H9 (cell line): ENCODE measurements at regions not wholly inside any gene's neighbourhood (a gene's known extent, or its start where the extent isn't known, plus 50 kb on each side); places are given as distances from the start of the nearest gene placed in this dataset.

Source experiments
- DNase-seq: peaks from one replicate; pipeline ENCODE4 v3.0.0-alpha.2; 2017
- H2AFZ ChIP-seq: one replicate; pipeline ENCODE4 v1.6.1; 2013; ENCODE audit warnings: mild to moderate bottlenecking, low read length, control low read depth, moderate library complexity
- H2AK5ac ChIP-seq: 2 replicates; pipeline ENCODE4 v1.6.1; 2013; ENCODE audit warnings: low read length, control low read depth, mixed read lengths; ENCODE audit not compliant: insufficient read length
- H2BK120ac ChIP-seq: one replicate; pipeline ENCODE4 v1.6.1; 2013; ENCODE audit warnings: low read depth, mild to moderate bottlenecking, low read length, control low read depth, inconsistent platforms; ENCODE audit not compliant: poor library complexity, severe bottlenecking
- H2BK12ac ChIP-seq: 2 replicates; pipeline ENCODE4 v1.6.1; 2013; ENCODE audit warnings: low read length, control low read depth, mixed read lengths, low read depth; ENCODE audit not compliant: insufficient read length
- H2BK15ac ChIP-seq: 2 replicates; pipeline ENCODE4 v1.6.1; 2013; ENCODE audit warnings: low read depth, low read length, control low read depth
- H2BK20ac ChIP-seq: one replicate; pipeline ENCODE4 v1.6.1; 2013; ENCODE audit warnings: low read depth, mild to moderate bottlenecking, low read length, control low read depth, inconsistent platforms; ENCODE audit not compliant: poor library complexity, severe bottlenecking
- H2BK5ac ChIP-seq: 2 replicates; pipeline ENCODE4 v1.6.1; 2013; ENCODE audit warnings: low read length, control low read depth, mixed read lengths; ENCODE audit not compliant: insufficient read length
- H3K14ac ChIP-seq: 2 replicates; pipeline ENCODE4 v1.6.1; 2013; ENCODE audit warnings: low read length, control low read depth; ENCODE audit not compliant: insufficient read depth
- H3K18ac ChIP-seq: 2 replicates; pipeline ENCODE4 v1.6.1; 2013; ENCODE audit warnings: low read depth, mild to moderate bottlenecking, mixed read lengths, low read length, control low read depth; ENCODE audit not compliant: insufficient read length
- H3K23ac ChIP-seq: 2 replicates; pipeline ENCODE4 v1.6.1; 2013; ENCODE audit warnings: low read length, control low read depth, mixed read lengths, low read depth; ENCODE audit not compliant: insufficient read length
- H3K23me2 ChIP-seq: 2 replicates; pipeline ENCODE4 v1.6.1; 2013; ENCODE audit warnings: low read depth, mild to moderate bottlenecking, mixed read lengths, low read length, control low read depth; ENCODE audit not compliant: insufficient read length, poor library complexity, severe bottlenecking
- H3K27ac ChIP-seq: 2 replicates; pipeline ENCODE4 v1.5.1; 2013; ENCODE audit warnings: low read length, control low read depth, mixed read lengths, low read depth; ENCODE audit not compliant: insufficient read length
- H3K27me3 ChIP-seq: 2 replicates; pipeline ENCODE4 v1.6.1; 2013; ENCODE audit warnings: low read length, control low read depth, inconsistent platforms; ENCODE audit not compliant: insufficient read depth
- H3K4ac ChIP-seq: 2 replicates; pipeline ENCODE4 v1.6.1; 2013; ENCODE audit warnings: low read depth, mild to moderate bottlenecking, control low read depth, inconsistent platforms, low read length, moderate library complexity
- H3K4me1 ChIP-seq: 2 replicates; pipeline ENCODE4 v1.6.1; 2013; ENCODE audit warnings: low read length, control low read depth, inconsistent platforms; ENCODE audit not compliant: insufficient read depth
- H3K4me2 ChIP-seq: 2 replicates; pipeline ENCODE4 v1.6.1; 2013; ENCODE audit warnings: low read length, control low read depth, mixed read lengths; ENCODE audit not compliant: insufficient read length, insufficient read depth
- H3K56ac ChIP-seq: 2 replicates; pipeline ENCODE4 v1.6.1; 2013; ENCODE audit warnings: low read depth, mild to moderate bottlenecking, mixed read lengths, low read length, control low read depth; ENCODE audit not compliant: insufficient read length
- H3K79me1 ChIP-seq: 2 replicates; pipeline ENCODE4 v1.6.1; 2013; ENCODE audit warnings: low read depth, mild to moderate bottlenecking, moderate library complexity, low read length, control low read depth, inconsistent platforms; ENCODE audit not compliant: insufficient read depth, poor library complexity, severe bottlenecking
- H3K79me2 ChIP-seq: 2 replicates; pipeline ENCODE4 v1.6.1; 2013; ENCODE audit warnings: low read length, control low read depth, inconsistent platforms; ENCODE audit not compliant: insufficient read depth
- H3K9ac ChIP-seq: 2 replicates; pipeline ENCODE4 v1.6.1; 2013; ENCODE audit warnings: low read length, control low read depth, mixed read lengths; ENCODE audit not compliant: insufficient read length; ENCODE audit errors: extremely low read depth
- H3K9me3 ChIP-seq: one replicate; pipeline ENCODE4 v1.6.1; 2013; ENCODE audit warnings: low read depth, low read length, inconsistent platforms; ENCODE audit not compliant: control insufficient read depth
- H3T11ph ChIP-seq: one replicate; pipeline ENCODE4 v1.6.1; 2013; ENCODE audit warnings: mild to moderate bottlenecking, low read length, control low read depth, inconsistent platforms
- H4K20me1 ChIP-seq: one replicate; pipeline ENCODE4 v1.6.1; 2013; ENCODE audit not compliant: control insufficient read depth, insufficient read length, insufficient read depth
- H4K5ac ChIP-seq: 2 replicates; pipeline ENCODE4 v1.6.1; 2013; ENCODE audit warnings: low read depth, mild to moderate bottlenecking, mixed read lengths, low read length, control low read depth; ENCODE audit not compliant: insufficient read length
- H4K8ac ChIP-seq: replicated peaks from 2 replicates; pipeline ENCODE4 v1.6.1; 2013; ENCODE audit warnings: low read length, control low read depth, mixed read lengths, low read depth; ENCODE audit not compliant: insufficient read length
- H4K91ac ChIP-seq: 2 replicates; pipeline ENCODE4 v1.6.1; 2013; ENCODE audit warnings: low read depth, mild to moderate bottlenecking, moderate library complexity, mixed read lengths, low read length, control low read depth; ENCODE audit not compliant: insufficient read length
- H3K27ac Mint-ChIP-seq, 3 experiments: 2 replicates in 2 of 3; 3 replicates in 1 of 3; pipeline ENCODE4 v1.8.0; 2020 to 2021; ENCODE audit warnings: mixed read lengths in 3 of 3, mild to moderate bottlenecking in 1 of 3, moderate library complexity in 1 of 3
- H3K27me3 Mint-ChIP-seq: 2 replicates; pipeline ENCODE4 v1.8.0; 2021; ENCODE audit warnings: low read depth, mild to moderate bottlenecking, moderate library complexity, mixed read lengths
- H3K36me3 Mint-ChIP-seq, 3 experiments: 2 replicates in 2 of 3; 3 replicates in 1 of 3; pipeline ENCODE4 v1.8.0; 2020 to 2021; ENCODE audit warnings: low read depth in 3 of 3, mixed read lengths in 3 of 3; ENCODE audit not compliant: insufficient read depth in 1 of 3
- H3K4me1 Mint-ChIP-seq, 2 experiments: 2 replicates each; pipeline ENCODE4 v1.8.0; 2020; ENCODE audit warnings: mixed read lengths in 2 of 2
- H3K4me3 Mint-ChIP-seq, 2 experiments: 2 replicates in 1 of 2; 3 replicates in 1 of 2; pipeline ENCODE4 v1.8.0; 2020 to 2021; ENCODE audit warnings: mild to moderate bottlenecking in 2 of 2, mixed read lengths in 2 of 2, moderate library complexity in 1 of 2
- H3K9me3 Mint-ChIP-seq, 2 experiments: 2 replicates in 1 of 2; 3 replicates in 1 of 2; pipeline ENCODE4 v1.8.0; 2020; ENCODE audit warnings: mild to moderate bottlenecking in 2 of 2, mixed read lengths in 2 of 2, moderate library complexity in 1 of 2
- TF ChIP-seq, protein P1 (sequence below): fragments of 200-600 bp; sonication (generic); conservative IDR thresholded peaks from 3 replicates; pipeline ENCODE4 v1.8.0; 2021; ENCODE audit warnings: antibody characterized with exemption, mild to moderate bottlenecking

- no peak for DNase-seq
- no peak overlapping the region for H4K8ac ChIP-seq
- H3K79me2 ChIP-seq, result no peaks in the 10 kb centered on the region
- H3K9me3 Mint-ChIP-seq, result no peaks in the 10 kb centered on the region
- H3K27ac ChIP-seq, result no peak overlapping the region
- H3K14ac ChIP-seq, result no peak overlapping the region
- H3K4me2 ChIP-seq, result no peak overlapping the region
- no peak overlapping the region for H2BK15ac ChIP-seq
- no peaks in the 10 kb centered on the region for H3K4me1 ChIP-seq
- H3K56ac ChIP-seq, result no peak overlapping the region
- no peak overlapping the region for H2AFZ ChIP-seq
- no peak overlapping the region for H4K91ac ChIP-seq
- no peaks in the 10 kb centered on the region for H3K4me1 Mint-ChIP-seq
- no peaks in the 10 kb centered on the region for H3K27me3 Mint-ChIP-seq
- H2AK5ac ChIP-seq, result no peak overlapping the region
- H3K9ac ChIP-seq, result no peak overlapping the region
- no peak overlapping the region for H3T11ph ChIP-seq
- no peaks in the 10 kb centered on the region for H4K20me1 ChIP-seq
- H2BK12ac ChIP-seq, result no peak overlapping the region
- no peak overlapping the region for H3K4ac ChIP-seq
- H3K79me1 ChIP-seq, result no peaks in the 10 kb centered on the region
- no peak overlapping the region for H3K27ac Mint-ChIP-seq
- no peak overlapping the region for H2BK5ac ChIP-seq
- H2BK120ac ChIP-seq, result no peak overlapping the region
- no peaks in the 10 kb centered on the region for H3K27me3 ChIP-seq
- H3K4me3 Mint-ChIP-seq, result no peak overlapping the region
- no peaks in the 10 kb centered on the region for H3K9me3 ChIP-seq
- H3K36me3 Mint-ChIP-seq, result no peaks in the 10 kb centered on the region
- H4K5ac ChIP-seq, result no peak overlapping the region
- no peak overlapping the region for H2BK20ac ChIP-seq
- no peaks in the 10 kb centered on the region for H3K23me2 ChIP-seq
- H3K18ac ChIP-seq, result no peak overlapping the region
- TF ChIP-seq, protein P1, sequence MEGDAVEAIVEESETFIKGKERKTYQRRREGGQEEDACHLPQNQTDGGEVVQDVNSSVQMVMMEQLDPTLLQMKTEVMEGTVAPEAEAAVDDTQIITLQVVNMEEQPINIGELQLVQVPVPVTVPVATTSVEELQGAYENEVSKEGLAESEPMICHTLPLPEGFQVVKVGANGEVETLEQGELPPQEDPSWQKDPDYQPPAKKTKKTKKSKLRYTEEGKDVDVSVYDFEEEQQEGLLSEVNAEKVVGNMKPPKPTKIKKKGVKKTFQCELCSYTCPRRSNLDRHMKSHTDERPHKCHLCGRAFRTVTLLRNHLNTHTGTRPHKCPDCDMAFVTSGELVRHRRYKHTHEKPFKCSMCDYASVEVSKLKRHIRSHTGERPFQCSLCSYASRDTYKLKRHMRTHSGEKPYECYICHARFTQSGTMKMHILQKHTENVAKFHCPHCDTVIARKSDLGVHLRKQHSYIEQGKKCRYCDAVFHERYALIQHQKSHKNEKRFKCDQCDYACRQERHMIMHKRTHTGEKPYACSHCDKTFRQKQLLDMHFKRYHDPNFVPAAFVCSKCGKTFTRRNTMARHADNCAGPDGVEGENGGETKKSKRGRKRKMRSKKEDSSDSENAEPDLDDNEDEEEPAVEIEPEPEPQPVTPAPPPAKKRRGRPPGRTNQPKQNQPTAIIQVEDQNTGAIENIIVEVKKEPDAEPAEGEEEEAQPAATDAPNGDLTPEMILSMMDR, result no peak
- no peak overlapping the region for H3K23ac ChIP-seq
Observed at GRCh38 chr4:130896920-130897319, 1801.0 kb downstream of the C4orf33 start.
